ENCODE measurements at regions not wholly inside any gene's neighbourhood (a gene's known extent, or its start where the extent isn't known, plus 50 kb on each side); places are given as distances from the start of the nearest gene placed in this dataset.

- TF ChIP-seq CTCF (conservative IDR thresholded peaks at IDR 0.05) (no peak), EZH2 (IDR thresholded peaks at IDR 0.05; ENCODE audit: low read depth) (no peak)
Observed at GRCh38 chr5:142450419-142450818, 125.6 kb upstream of the SPRY4 start.

Measured in PC-9 (cell line).